Stomach (tissue), 4 donors: ENCODE measurements at regions not wholly inside any gene's neighbourhood (a gene's known extent, or its start where the extent isn't known, plus 50 kb on each side); places are given as distances from the start of the nearest gene placed in this dataset.

ENCODE experiments used
- CTCF ChIP-seq, 7 experiments: fragments of 450-650 bp in 4 of 7; fragments of 200-600 bp in 3 of 7; sonication (generic) in 3 of 7; IDR thresholded peaks; one replicate each; pipeline ENCODE4 v1.5.1; 2016 to 2019; ENCODE audit warnings: antibody characterized with exemption in 7 of 7, control low read depth in 2 of 7, mild to moderate bottlenecking in 1 of 7
- EP300 ChIP-seq: sonication (generic); formaldehyde crosslinking; IDR thresholded peaks from one replicate; pipeline ENCODE4 v1.6.1; 2017; ENCODE audit warnings: antibody characterized with exemption
- POLR2A ChIP-seq, 4 donors: fragments of 450-650 bp; IDR thresholded peaks; one replicate each; pipeline ENCODE4 v1.6.1; 2016; ENCODE audit warnings: antibody characterized with exemption in 4 of 4, control low read depth in 2 of 4, mild to moderate bottlenecking in 1 of 4, moderate library complexity in 1 of 4
- POLR2AphosphoS5 ChIP-seq, 3 donors: sonication (generic); formaldehyde crosslinking; IDR thresholded peaks; one replicate each; pipeline ENCODE4 v1.6.1; 2016; ENCODE audit warnings: antibody characterized with exemption in 3 of 3

- TF ChIP-seq CTCF (IDR thresholded peaks at IDR 0.05) (no peak), POLR2A (IDR thresholded peaks at IDR 0.05) (no peak), EP300 (no peak), POLR2AphosphoS5 (IDR thresholded peaks at IDR 0.05) (no peak)
Observed at GRCh38 chr15:97124790-97125189, 794.3 kb downstream of the NR2F2 start.
